Transverse colon (tissue), 4 donors: ENCODE measurements at regions not wholly inside any gene's neighbourhood (a gene's known extent, or its start where the extent isn't known, plus 50 kb on each side); places are given as distances from the start of the nearest gene placed in this dataset.
"Not testable (repeated sequence)": the region's sequence is repeated elsewhere in the genome, so short reads cannot be mapped to it uniquely, and the experiment has no call there.

Experiments used
- DNase-seq: peaks from one replicate; pipeline ENCODE4 v3.0.0-alpha.2; 2019
- H3K27ac ChIP-seq, 4 donors: fragments of 200-600 bp; sonication (generic); 2 replicates each; pipeline ENCODE4 v1.5.1; 2016 to 2018; ENCODE audit warnings: inconsistent platforms in 4 of 4
- H3K27me3 ChIP-seq: fragments of 200-600 bp; sonication (generic); 2 replicates; pipeline ENCODE4 v1.5.1; 2017; ENCODE audit warnings: inconsistent platforms
- H3K36me3 ChIP-seq, 4 donors: fragments of 200-600 bp; sonication (generic); 2 replicates each; pipeline ENCODE4 v1.5.1; 2017 to 2019; ENCODE audit warnings: inconsistent platforms in 4 of 4
- H3K4me1 ChIP-seq, 4 donors: fragments of 200-600 bp; sonication (generic); 2 replicates each; pipeline ENCODE4 v1.5.1; 2017 to 2020; ENCODE audit warnings: inconsistent platforms in 4 of 4
- H3K4me3 ChIP-seq, 4 donors: fragments of 200-600 bp; sonication (generic); 1 replicate in 1 of 4; 2 replicates in 3 of 4; pipeline versions ENCODE4 v1.5.1 to v1.6.1; 2017 to 2019; ENCODE audit warnings: inconsistent platforms in 4 of 4
- H3K9me3 ChIP-seq, 2 donors: fragments of 200-600 bp; sonication (generic); 2 replicates each; pipeline ENCODE4 v1.5.1; 2017 to 2019; ENCODE audit warnings: inconsistent platforms in 2 of 2
- CTCF ChIP-seq, 5 experiments: fragments of 200-600 bp in 3 of 5; fragments of 450-650 bp in 2 of 5; sonication (generic) in 3 of 5; IDR thresholded peaks; 1 replicate in 2 of 5; 2 replicates in 3 of 5; pipeline ENCODE4 v1.5.1; 2016 to 2017; ENCODE audit warnings: antibody characterized with exemption in 5 of 5, inconsistent platforms in 3 of 5, mild to moderate bottlenecking in 2 of 5, moderate library complexity in 1 of 5
- EP300 ChIP-seq: sonication (generic); formaldehyde crosslinking; IDR thresholded peaks from one replicate; pipeline ENCODE4 v1.6.1; 2017; ENCODE audit warnings: antibody characterized with exemption, low read depth
- POLR2A ChIP-seq: fragments of 450-650 bp; IDR thresholded peaks from one replicate; pipeline ENCODE4 v1.6.1; 2016; ENCODE audit warnings: antibody characterized with exemption, mild to moderate bottlenecking, moderate library complexity
- POLR2AphosphoS5 ChIP-seq, 3 donors: sonication (generic); formaldehyde crosslinking; IDR thresholded peaks; one replicate each; pipeline ENCODE4 v1.6.1; 2016; ENCODE audit warnings: antibody characterized with exemption in 3 of 3
- WGBS, 2 donors: methylation state at CpG; one replicate each; pipeline ENCODE4 v1.1.5; 2018; ENCODE audit warnings: low coverage in 1 of 2; 5-methylcytosine and 5-hydroxymethylcytosine counted together
- in situ Hi-C, 4 donors: fragments of 200-750 bp; cut with MboI; loops; one replicate each; pipeline versions ENCODE4 v1.15.0 to v1.15.1; 2017; ENCODE audit warnings: low sequenced_read_pairs in 3 of 4, low pct_ligation_motif_present in 1 of 4, low pct_unique_long_range_greater_than_20kb in 1 of 4
- intact Hi-C: fragments of 100-400 bp; cut with DNase I; formaldehyde crosslinking; loops from one replicate; pipeline ENCODE4 v1.15.1; 2023; ENCODE audit warnings: low total_unique reads

DNA sequence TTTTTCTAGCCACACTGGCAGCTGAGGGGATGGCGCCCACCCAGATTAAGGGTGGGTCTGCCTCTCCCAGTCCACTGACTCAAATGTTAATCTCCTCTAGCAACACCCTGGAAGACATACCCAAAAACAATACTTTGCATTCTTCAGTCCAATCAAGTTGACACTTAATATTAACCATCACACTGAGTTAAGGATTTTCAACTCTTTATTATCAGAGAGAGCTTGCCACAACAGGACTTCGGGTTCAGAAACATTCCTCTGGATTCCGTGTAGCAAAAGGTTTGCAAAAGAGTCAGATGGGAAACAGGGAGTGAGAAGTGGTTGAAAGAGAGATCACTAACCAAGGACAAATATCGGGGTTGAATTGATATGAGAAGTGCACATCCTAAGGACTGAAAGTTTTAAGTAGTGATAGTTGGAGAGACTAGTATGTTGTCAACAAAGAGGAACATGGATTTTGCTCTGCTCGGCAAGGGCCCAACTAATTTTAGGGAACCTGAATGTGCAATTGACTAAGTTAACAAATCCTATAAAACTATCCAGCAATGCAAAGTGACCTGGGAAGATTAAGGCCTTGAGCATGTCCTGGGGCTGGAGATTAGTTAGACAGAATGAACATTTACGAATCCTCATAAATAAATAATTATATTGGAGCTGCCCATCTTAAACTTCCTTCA lies 137.0 kb upstream of the TENT5A start:
- intact Hi-C loops (no loop called here), in situ Hi-C loops (no loop called here)
- 56 to 75% methylated on average over 3 to 6 of the region's 6 CpGs for WGBS, 2 donors
- Histone ChIP-seq H3K36me3 (no peaks in the 10 kb centered on the region), H3K4me1 (no peaks in the 10 kb centered on the region), H3K27me3 (no peaks in the 10 kb centered on the region), H3K4me3 (no peak overlapping the region), H3K27ac (no peak overlapping the region), H3K9me3 (no peaks in the 10 kb centered on the region)
- no peak for DNase-seq
- TF ChIP-seq EP300 (no peak), POLR2A (no peak), POLR2AphosphoS5 (IDR thresholded peaks at IDR 0.05) (no peak), CTCF (IDR thresholded peaks at IDR 0.05) (no peak)

- H3K27ac ChIP-seq, intact Hi-C loops, H3K36me3 ChIP-seq, H3K4me1 ChIP-seq, H3K4me3 ChIP-seq, H3K27me3 ChIP-seq, in situ Hi-C loops, H3K9me3 ChIP-seq, DNase-seq: not testable (repeated sequence)
- WGBS, 2 donors: 92 to 100% methylated on average over 1 of the region's 1 CpG
These were observed 134.4 kb upstream of the TENT5A start for GRCh38 chr6:81886909-81887308.

DNA sequence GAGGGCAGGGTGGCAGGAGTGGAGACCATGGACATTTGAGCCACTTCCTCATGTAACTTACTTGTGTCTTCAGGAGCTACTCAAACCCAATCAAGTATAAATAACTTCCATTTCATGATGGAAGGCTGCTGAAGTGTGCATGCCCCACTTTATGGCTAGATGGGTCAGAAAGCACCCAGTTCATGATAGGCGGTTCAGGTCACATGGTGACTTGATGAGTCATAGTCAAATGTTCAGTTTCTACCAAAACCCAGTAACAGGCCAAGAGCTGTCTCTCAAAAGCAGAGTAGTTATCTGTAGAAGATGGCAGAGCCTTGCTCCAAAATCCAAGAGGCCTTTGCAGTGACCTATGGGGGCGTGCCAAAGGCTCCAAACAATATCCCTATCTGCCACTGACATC lies 133.7 kb upstream of the TENT5A start:
- Histone ChIP-seq H3K9me3 (no peaks in the 10 kb centered on the region), H3K36me3 (no peaks in the 10 kb centered on the region), H3K4me1 (no peaks in the 10 kb centered on the region), H3K4me3 (no peak overlapping the region), H3K27me3 (no peaks in the 10 kb centered on the region), H3K27ac (no peak overlapping the region)
- no peak for TF ChIP-seq POLR2A
- no peak for TF ChIP-seq POLR2AphosphoS5 (IDR thresholded peaks at IDR 0.05)
- TF ChIP-seq EP300: no peak
- TF ChIP-seq CTCF (IDR thresholded peaks at IDR 0.05): no peak
- no peak for DNase-seq
- 33 to 66% methylated on average over 1 to 2 of the region's 2 CpGs for WGBS, 2 donors
- in situ Hi-C loops (no loop called here), intact Hi-C loops (no loop called here)

GRCh38 chr6:81881660-81882059 lies 129.2 kb upstream of the TENT5A start:
- in situ Hi-C loops (no loop called here), intact Hi-C loops (no loop called here)
- no peaks in the 10 kb centered on the region for H3K27me3 ChIP-seq
- no peaks in the 10 kb centered on the region for H3K9me3 ChIP-seq
- WGBS, 2 donors: 87 to 96% methylated on average over 4 of the region's 4 CpGs
- H3K36me3 ChIP-seq: no peaks in the 10 kb centered on the region
- H3K27ac ChIP-seq: no peak overlapping the region
- DNase-seq: no peak
- no peak overlapping the region for H3K4me3 ChIP-seq
- TF ChIP-seq POLR2AphosphoS5 (IDR thresholded peaks at IDR 0.05) (no peak), CTCF (IDR thresholded peaks at IDR 0.05) (no peak), POLR2A (no peak), EP300 (no peak)
- no peaks in the 10 kb centered on the region for H3K4me1 ChIP-seq

DNA sequence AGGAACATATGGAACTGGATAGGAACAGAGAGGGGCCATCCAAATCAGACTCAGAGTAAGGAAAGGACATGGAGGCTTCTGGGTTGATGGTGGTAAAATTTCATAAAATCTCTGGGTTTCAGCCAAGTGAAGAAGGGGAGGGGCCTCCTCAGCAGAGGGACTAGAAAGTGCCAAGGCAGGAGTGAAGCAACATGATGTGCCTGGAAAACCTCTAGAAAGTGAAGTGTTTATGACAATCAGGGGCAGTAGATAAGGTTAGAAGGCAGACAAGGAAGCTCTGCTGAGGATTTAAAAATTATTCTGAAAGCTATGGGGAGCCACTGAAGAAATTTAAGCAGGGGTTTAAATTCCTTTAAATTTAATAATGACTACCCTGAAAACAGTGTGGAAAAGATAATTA lies 126.0 kb upstream of the TENT5A start:
- H3K4me3 ChIP-seq: no peak overlapping the region
- H3K27ac ChIP-seq: no peak overlapping the region
- H3K36me3 ChIP-seq: no peaks in the 10 kb centered on the region
- in situ Hi-C loops (no loop called here), intact Hi-C loops (no loop called here)
- H3K4me1 ChIP-seq: no peaks in the 10 kb centered on the region
- H3K27me3 ChIP-seq: no peaks in the 10 kb centered on the region
- no peak for DNase-seq
- H3K9me3 ChIP-seq: no peaks in the 10 kb centered on the region
- TF ChIP-seq CTCF (IDR thresholded peaks at IDR 0.05) (no peak), EP300 (no peak), POLR2A (no peak), POLR2AphosphoS5 (IDR thresholded peaks at IDR 0.05) (no peak)
